ENCODE measurements at regions not wholly inside any gene's neighbourhood (a gene's known extent, or its start where the extent isn't known, plus 50 kb on each side); places are given as distances from the start of the nearest gene placed in this dataset.

- no peak overlapping the region for H3K4me3 ChIP-seq (replicated peaks; ENCODE audit: low read depth, low read length)
- TF ChIP-seq CTCF (IDR thresholded peaks at IDR 0.05; ENCODE audit: low read depth, low read length, missing control alignments) = no peak
- DNase-seq (ENCODE audit: extremely low read depth, low read depth) = no peak
Measured at GRCh38 chr9:107681988-107682387, 192.4 kb upstream of the KLF4 start.

GRCh38 chr9:107675351-107676259, 186.0 kb upstream of the KLF4 start:
- H3K4me3 ChIP-seq (replicated peaks; ENCODE audit: low read depth, low read length) = no peak overlapping the region
- no peak for DNase-seq (ENCODE audit: extremely low read depth, low read depth)
- TF ChIP-seq CTCF (IDR thresholded peaks at IDR 0.05; ENCODE audit: low read depth, low read length, missing control alignments) = no peak

- peak; percentile 31 for TF ChIP-seq CTCF (IDR thresholded peaks at IDR 0.05; ENCODE audit: low read depth, low read length, missing control alignments)
- H3K4me3 ChIP-seq (replicated peaks; ENCODE audit: low read depth, low read length) = no peak overlapping the region
- DNase-seq (ENCODE audit: extremely low read depth, low read depth) = peak; percentile 27
Measured at GRCh38 chr9:107674721-107675277, 185.2 kb upstream of the KLF4 start.

- no peak for DNase-seq (ENCODE audit: extremely low read depth, low read depth)
- no peak overlapping the region for H3K4me3 ChIP-seq (replicated peaks; ENCODE audit: low read depth, low read length)
Measured at GRCh38 chr9:107673861-107674720, 184.5 kb upstream of the KLF4 start.

GRCh38 chr9:107671588-107671987, 182.0 kb upstream of the KLF4 start:
- no peak for DNase-seq (ENCODE audit: extremely low read depth, low read depth)
- no peak for TF ChIP-seq CTCF (IDR thresholded peaks at IDR 0.05; ENCODE audit: low read depth, low read length, missing control alignments)
- H3K4me3 ChIP-seq (replicated peaks; ENCODE audit: low read depth, low read length) = no peak overlapping the region

More at GRCh38 chr9:107673861-107674720, 184.5 kb upstream of the KLF4 start:
- TF ChIP-seq CTCF (IDR thresholded peaks at IDR 0.05; ENCODE audit: low read depth, low read length, missing control alignments) = no peak

GRCh38 chr9:107669422-107669821, 179.9 kb upstream of the KLF4 start:
- H3K4me3 ChIP-seq (replicated peaks; ENCODE audit: low read depth, low read length) = no peak overlapping the region
- DNase-seq (ENCODE audit: extremely low read depth, low read depth) = no peak
- TF ChIP-seq CTCF (IDR thresholded peaks at IDR 0.05; ENCODE audit: low read depth, low read length, missing control alignments) = no peak

Data from HFF-Myc (cell line).